A673 (cell line): ENCODE measurements at regions not wholly inside any gene's neighbourhood (a gene's known extent, or its start where the extent isn't known, plus 50 kb on each side); places are given as distances from the start of the nearest gene placed in this dataset.

Source experiments
- BruUV-seq: library from RNA; stranded (reverse); fragments of 400-500 nt; replicated peaks from 2 replicates; lab custom pipeline; 2021; lab: Mats Ljungman, UMichigan
- CTCF ChIA-PET: fragments of 300-600 bp; sonication (Branson Sonifier 250); formaldehyde crosslinking; loops from one replicate; lab custom pipeline; 2022; ENCODE audit warnings: antibody characterized with exemption; lab: Charles Lee
- POLR2A ChIA-PET: fragments of 300-600 bp; sonication (Branson Sonifier 250); formaldehyde crosslinking; loops from one replicate; lab custom pipeline; 2022; ENCODE audit warnings: antibody characterized with exemption; ENCODE audit not compliant: low non-redundant PET; lab: Charles Lee
- DNase-seq: peaks from one replicate; pipeline ENCODE4 v3.0.0-alpha.2; 2015; ENCODE audit warnings: low spot score
- H3K27ac ChIP-seq: fragments of 200-600 bp; sonication (generic); 2 replicates; pipeline ENCODE4 v1.5.1; 2016; ENCODE audit warnings: mixed run types, low read depth, mild to moderate bottlenecking, mixed read lengths, antibody characterized with exemption, low read length; ENCODE audit not compliant: poor library complexity, severe bottlenecking
- H3K27me3 ChIP-seq: fragments of 200-600 bp; sonication (generic); replicated peaks from 2 replicates; pipeline ENCODE4 v1.6.1; 2017; ENCODE audit warnings: mixed run types, low read depth, mild to moderate bottlenecking, mixed read lengths, antibody characterized with exemption, low read length; ENCODE audit not compliant: insufficient read depth, poor library complexity
- H3K36me3 ChIP-seq: fragments of 200-600 bp; sonication (generic); 2 replicates; pipeline ENCODE4 v1.6.1; 2016; ENCODE audit warnings: mixed run types, mild to moderate bottlenecking, mixed read lengths, antibody characterized with exemption, low read length; ENCODE audit not compliant: insufficient read depth, poor library complexity, severe bottlenecking
- H3K4me1 ChIP-seq: fragments of 200-600 bp; sonication (generic); 2 replicates; pipeline ENCODE4 v1.6.1; 2017; ENCODE audit warnings: mixed run types, mild to moderate bottlenecking, mixed read lengths, antibody characterized with exemption, low read length; ENCODE audit not compliant: insufficient read depth, poor library complexity, severe bottlenecking
- H3K4me3 ChIP-seq: fragments of 200-600 bp; sonication (generic); 2 replicates; pipeline ENCODE4 v1.5.1; 2016; ENCODE audit warnings: low read depth, mixed run types, mild to moderate bottlenecking, mixed read lengths, low read length; ENCODE audit not compliant: poor library complexity, severe bottlenecking
- H3K9me3 ChIP-seq: fragments of 200-600 bp; sonication (generic); 2 replicates; pipeline ENCODE4 v1.6.1; 2016; ENCODE audit warnings: mixed run types, low read depth, mild to moderate bottlenecking, mixed read lengths, antibody characterized with exemption, low read length; ENCODE audit not compliant: poor library complexity, severe bottlenecking
- CTCF ChIP-seq: fragments of 300-800, 200-600 bp; sonication (generic); conservative IDR thresholded peaks from 2 replicates; pipeline ENCODE4 v1.5.1; 2017; ENCODE audit warnings: low read depth, mild to moderate bottlenecking, antibody characterized with exemption, low read length, moderate library complexity, mixed read lengths
- EZH2 ChIP-seq: fragments of 200-600 bp; sonication (generic); IDR thresholded peaks from 2 replicates; pipeline ENCODE4 v1.6.1; 2017; ENCODE audit warnings: borderline replicate concordance, low read depth, mild to moderate bottlenecking, mixed read lengths, antibody characterized with exemption, low read length; ENCODE audit not compliant: poor library complexity, severe bottlenecking
- intact Hi-C: fragments of 100-400 bp; cut with micrococcal nuclease; formaldehyde crosslinking; loops from one replicate; pipeline ENCODE4 v1.10.0; 2022; ENCODE audit not compliant: unreplicated experiment

GRCh38 chr2:49755777-49756176 is 601.5 kb upstream of the FSHR start:
- ChIA-PET POLR2A (no interaction called here), CTCF (no interaction called here)
- BruUV-seq, result no TSS peak

GRCh38 chr2:49754381-49754780 is 600.1 kb upstream of the FSHR start:
- Histone ChIP-seq H3K36me3 (no peaks in the 10 kb centered on the region), H3K4me3 (no peak overlapping the region), H3K4me1 (no peaks in the 10 kb centered on the region), H3K27me3 (no peaks in the 10 kb centered on the region), H3K9me3 (no peaks in the 10 kb centered on the region), H3K27ac (no peak overlapping the region)
- no peak for DNase-seq
- BruUV-seq, result no TSS peak
- TF ChIP-seq CTCF (no peak), EZH2 (no peak)
- intact Hi-C loops, result no loop called here
- ChIA-PET CTCF (no interaction called here), POLR2A (no interaction called here)

More at GRCh38 chr2:49755777-49756176, 601.5 kb upstream of the FSHR start:
- no peaks in the 10 kb centered on the region for H3K4me1 ChIP-seq
- no peak for DNase-seq
- no peak for TF ChIP-seq CTCF
- no peak for TF ChIP-seq EZH2
- intact Hi-C loops, result no loop called here
- no peaks in the 10 kb centered on the region for H3K27me3 ChIP-seq
- no peak overlapping the region for H3K4me3 ChIP-seq
- no peaks in the 10 kb centered on the region for H3K9me3 ChIP-seq
- H3K27ac ChIP-seq, result no peak overlapping the region
- H3K36me3 ChIP-seq, result no peaks in the 10 kb centered on the region

- DNase-seq, result peak; percentile 65
- Histone ChIP-seq H3K27ac (no peak overlapping the region), H3K4me1 (no peaks in the 10 kb centered on the region), H3K36me3 (no peaks in the 10 kb centered on the region), H3K27me3 (no peaks in the 10 kb centered on the region), H3K4me3 (no peak overlapping the region), H3K9me3 (no peaks in the 10 kb centered on the region)
- TF ChIP-seq CTCF, result no peak
- TF ChIP-seq EZH2, result no peak
- CTCF ChIA-PET, result no interaction called here
- no TSS peak for BruUV-seq
- intact Hi-C loops, result no loop called here
- POLR2A ChIA-PET, result no interaction called here
Measured at GRCh38 chr2:49753344-49753985, 599.1 kb upstream of the FSHR start.
